ENCODE measurements at regions not wholly inside any gene's neighbourhood (a gene's known extent, or its start where the extent isn't known, plus 50 kb on each side); places are given as distances from the start of the nearest gene placed in this dataset.
"Not testable (repeated sequence)": the region's sequence is repeated elsewhere in the genome, so short reads cannot be mapped to it uniquely, and the experiment has no call there.

DNA sequence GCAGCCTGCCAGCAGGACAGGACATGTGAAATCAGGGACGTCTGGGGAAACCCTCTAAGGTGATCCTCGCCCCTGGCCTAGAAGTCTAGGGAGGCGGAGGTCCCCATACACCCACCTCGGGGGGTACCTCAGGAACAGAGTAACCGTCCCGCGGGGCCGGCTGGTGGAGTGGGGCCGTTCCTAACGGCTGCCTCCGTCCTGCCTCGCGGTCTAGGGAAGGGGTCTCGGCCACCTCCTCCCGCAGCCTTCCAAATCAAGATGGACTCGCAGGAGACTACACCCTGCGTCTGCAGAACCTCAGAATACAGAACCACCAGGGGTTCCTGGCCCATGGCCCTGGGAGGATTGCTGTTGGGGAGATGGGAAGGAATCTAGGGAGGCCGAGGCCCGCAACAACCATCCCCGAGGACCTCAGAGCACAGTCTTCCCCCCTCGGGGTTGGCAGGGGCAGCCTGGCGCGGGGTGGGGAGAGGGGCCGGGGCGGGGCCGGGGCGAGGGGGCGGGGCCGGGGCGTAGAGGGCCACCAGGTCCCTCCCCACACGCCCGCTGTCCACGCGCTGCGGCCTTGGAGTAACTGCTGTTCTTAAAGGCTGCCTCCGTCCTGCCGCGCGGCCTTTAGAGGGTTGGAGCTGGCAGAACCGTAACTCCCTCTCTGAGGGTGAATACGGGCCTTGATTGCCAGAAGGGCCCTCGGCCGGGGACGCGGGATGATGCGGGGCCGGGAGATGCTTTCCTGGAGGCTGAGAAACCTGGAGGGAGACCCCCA, 89.0 kb upstream of the MLN start:
- no peak for DNase-seq

DNA sequence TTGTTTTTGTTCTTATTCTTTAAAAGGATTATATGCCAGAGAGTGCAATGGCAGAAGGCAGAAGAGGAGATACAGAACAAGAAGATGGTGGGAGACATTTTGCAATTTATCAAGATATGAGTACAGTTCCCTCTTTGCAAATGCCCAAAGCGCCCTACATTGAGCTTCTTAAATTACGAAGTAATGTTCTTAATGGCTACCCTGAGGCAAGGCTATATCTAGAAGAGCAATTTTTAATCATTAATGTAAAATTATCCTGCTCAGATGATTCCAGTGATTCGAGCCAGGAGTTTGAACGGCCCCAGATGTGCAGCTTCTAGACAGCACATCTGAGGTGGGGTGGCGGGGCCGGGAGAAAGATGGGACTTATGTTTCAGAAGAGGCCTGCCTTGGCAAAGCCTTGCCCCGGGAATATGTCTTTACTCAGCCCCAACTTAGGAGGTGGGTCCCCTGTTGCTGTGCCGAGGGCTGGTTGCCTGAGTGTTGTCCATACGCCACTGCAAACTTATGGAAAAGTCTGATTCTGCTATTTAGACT, 84.9 kb upstream of the MLN start:
- DNase-seq = no peak

DNA sequence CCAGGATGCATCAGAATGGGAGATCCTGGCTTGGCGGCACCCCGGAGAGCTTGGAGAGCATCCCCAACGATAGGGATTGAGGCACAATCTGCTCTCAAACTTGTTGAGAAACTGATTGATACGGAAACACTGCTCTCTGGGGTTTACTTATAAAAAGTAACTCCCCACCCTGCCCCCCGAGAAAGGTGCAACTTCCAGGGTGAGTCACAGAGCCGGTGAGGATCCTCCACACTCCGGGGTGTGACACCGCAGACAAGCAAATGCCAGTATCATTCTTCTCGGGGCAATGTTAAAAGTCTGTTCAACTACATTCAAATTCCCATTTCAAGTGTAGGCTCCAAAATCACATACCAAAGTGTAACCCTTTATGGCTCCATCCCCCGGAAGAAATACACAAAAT, 84.4 kb upstream of the MLN start:
- no peak for DNase-seq

DNA sequence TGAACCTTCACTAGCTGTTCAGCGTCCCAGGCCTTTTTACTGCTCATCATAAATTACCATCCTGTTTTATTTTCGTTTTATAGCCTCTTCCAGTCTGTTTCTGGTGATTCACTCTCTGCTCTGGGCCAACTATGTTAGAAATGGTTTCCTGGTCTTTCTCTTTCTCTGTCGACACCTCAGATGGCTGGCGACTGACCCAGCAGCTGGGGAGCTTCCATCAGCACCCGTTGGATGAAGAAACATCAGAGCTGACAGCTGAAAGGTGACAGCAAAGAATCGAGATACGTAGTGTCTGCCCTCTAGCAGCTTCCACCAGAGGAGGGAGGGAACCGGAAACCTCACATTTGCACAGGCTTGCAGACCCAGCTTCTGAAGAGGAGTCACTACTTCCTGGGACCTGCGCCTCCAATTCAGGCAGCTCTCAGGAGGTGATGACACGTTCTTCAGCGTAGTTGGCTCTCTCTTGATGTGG, 82.9 kb upstream of the MLN start:
- DNase-seq = no peak

DNA sequence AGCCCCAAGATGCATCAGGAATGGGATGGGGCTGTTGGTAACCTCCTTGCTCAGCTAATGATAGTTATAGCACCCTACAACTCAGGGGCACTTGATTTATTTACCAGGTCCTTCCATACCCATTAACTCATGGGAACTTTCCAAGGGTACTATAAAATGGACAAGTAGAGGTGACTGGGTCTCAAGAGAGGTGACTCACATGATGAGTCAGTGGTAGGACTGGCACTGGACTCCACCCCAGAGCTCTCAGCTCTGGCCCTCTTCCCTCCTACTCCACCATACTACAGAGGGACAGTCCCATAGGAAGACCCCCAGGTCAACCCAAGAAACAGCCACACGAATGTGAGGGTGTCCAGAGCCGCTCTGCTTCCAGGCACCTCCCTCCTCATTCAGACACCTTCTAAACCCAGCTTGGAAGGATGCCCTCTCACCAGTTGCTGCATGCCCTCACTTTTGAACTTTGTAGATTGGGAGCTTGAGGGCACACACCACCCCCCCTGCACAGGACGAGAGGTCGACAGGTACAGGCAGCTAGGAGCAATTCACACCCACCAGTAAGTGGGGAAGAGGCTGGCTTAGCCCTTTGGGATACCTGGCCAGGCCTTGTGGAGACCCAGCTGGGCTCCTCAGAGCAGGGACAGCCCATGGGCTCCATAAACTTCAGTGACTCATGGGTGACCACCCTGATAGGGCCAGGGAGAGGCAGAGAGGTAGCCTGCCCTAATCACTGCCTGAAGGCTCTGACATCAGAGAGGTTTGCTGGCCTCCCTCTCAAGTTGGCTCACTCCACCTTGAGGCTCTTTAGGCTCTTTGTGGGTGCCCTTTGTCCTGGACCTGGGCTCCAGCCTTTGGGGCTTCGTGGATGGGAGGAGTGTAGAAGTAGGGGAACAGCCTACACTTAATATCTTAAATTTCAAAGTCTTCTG, 81.6 kb upstream of the MLN start:
- DNase-seq = no peak

DNA sequence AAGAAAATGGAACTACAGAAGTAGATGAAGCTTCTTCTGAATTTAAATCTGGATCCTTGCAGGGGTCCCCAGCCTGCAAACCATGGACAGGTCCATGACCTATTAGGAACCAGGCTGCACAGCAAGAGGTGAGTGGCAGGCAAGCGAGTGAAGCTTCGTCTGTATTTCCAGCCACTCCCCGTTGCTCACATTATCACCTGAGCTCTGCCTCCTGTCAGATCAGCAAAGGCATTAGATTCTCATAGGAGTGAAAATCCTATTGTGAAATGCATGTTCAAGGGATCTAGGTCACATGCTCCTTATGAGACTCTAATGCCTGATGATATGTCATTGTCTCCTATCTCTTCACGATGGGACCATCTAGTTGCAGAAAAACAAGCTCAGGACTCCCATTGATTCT, 79.8 kb upstream of the MLN start:
- not testable (repeated sequence) for DNase-seq

DNA sequence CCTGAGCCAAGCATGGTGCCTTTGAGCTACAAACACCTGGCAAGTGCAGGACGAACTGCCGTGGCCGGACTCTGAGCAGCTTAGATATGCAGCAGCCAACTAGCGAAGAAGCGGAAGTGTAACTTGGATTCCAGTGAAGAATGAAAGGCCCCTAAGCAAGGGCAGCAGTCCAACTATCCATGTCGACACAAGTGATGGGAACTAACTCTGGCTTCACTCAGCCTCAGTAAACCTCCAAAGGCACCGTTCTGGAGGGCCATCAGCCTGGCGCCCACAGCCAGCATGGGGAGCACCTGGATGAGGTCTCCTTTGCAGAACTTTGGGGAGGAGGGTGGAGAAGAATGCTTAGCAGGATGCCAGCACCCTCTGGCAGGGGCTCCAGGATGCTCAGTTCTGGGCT, 78.4 kb upstream of the MLN start:
- DNase-seq = no peak

DNA sequence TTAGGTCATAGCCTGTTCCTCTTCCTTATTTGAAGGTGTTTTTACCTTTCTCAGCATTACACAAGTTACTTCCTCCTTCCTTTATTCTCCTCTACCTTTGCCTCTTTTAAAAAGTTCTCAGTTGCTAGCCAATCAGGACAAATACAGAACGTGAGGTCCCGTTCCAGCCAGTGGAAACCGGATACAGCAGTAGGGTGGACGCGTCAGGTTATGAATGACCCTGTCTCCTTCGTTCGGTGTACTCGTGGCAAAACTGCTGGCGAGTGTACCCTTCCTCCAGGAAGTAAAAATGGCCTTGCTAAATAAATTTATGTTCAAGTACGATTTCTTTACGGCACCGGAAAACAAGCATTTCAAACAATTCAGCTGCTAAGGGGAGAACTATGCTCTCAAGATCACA, 77.0 kb upstream of the MLN start:
- DNase-seq = no peak

DNA sequence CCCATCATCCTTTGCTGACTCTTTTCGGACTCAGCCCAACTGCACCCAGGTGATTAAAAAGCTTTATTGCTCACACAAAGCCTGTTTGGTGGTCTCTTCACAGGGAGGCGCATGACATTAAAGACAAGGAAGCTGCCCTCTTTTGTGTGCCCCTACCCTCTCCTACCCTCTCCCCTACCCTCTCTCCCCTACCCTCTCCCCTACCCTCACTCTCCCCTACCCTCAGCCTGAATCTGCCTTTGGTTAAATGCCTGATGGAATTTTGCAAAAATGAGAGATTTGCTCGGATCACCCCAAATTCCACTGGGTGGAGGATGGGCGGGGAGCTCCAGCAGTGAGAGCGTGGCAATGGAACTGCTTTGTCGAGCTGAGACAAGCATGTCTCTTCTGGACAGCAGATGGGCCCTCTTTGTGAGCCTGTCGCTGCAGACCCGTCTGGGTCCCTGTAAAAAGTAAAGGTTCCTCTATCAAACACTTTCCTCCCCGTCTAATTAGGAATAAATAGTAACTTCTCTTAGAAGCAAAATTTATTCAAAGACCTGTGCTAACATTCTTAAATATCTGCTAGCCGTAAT, 76.4 kb upstream of the MLN start:
- DNase-seq = no peak

DNA sequence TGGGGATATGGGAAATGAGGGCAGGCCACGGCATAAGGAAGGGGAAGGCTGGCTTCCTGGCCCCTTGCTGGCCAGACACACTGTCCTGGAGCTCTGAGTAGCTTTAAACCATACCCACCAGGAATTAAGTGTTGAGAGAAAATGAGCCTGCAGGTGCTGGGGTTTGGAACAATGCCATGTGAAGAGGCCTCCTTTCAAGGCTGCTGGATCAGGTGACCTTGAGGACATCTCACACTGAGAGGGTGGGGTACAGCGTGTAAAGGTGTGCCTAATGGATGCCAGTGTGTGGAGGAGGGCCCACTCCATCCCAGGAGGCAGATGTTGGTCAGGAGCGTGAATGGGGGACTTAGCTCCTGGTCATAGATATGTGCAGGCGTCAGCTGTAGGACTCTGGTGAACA, 74.8 kb upstream of the MLN start:
- peak; percentile 94 for DNase-seq

DNA sequence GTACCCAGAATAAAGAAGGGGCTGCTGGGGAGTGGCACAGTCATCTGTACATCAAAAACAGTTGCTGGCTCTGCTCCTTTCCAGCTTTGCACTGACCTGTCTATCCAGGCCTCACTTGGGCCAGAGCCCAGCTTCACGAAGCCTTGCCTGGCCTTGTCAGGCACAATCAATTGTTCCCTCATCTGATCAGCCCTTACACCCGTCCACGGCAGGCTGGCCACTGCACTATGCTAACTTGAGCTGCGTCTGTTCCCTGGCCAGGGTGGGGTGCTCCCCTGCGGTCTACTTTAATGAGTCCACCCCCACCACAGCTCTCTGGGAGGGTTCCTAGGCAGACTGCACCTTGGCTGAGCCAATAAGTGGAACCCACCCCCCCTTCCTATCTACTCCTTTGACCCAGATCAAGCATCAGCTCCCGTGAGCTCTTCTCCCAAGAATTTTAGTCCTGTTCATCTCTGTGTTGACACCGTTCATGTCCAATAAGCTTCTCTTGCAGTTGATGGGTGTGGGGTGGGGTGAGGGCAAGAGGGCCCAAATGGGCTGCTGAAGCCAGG, 74.3 kb upstream of the MLN start:
- DNase-seq = peak; percentile 46

DNA sequence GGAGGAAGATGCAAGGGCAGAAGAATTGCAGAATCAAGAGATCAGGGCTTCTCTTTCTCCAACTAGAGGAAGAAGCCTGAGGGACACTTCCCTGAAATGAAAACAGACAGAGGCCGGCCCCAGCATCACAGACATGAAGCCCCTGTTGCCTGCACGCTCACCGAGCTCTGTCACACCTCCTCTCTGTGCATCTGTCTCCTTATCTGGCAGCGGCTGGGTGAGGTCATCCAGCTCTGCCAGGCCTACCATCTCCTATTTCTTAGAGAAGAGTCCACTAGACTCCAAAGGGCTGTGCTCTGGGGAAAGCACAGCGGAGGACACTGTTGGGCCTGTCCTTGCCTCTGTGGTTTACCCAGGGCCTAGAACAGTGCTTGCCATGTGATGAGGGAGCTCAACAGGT, 71.9 kb upstream of the MLN start:
- no peak for DNase-seq

DNA sequence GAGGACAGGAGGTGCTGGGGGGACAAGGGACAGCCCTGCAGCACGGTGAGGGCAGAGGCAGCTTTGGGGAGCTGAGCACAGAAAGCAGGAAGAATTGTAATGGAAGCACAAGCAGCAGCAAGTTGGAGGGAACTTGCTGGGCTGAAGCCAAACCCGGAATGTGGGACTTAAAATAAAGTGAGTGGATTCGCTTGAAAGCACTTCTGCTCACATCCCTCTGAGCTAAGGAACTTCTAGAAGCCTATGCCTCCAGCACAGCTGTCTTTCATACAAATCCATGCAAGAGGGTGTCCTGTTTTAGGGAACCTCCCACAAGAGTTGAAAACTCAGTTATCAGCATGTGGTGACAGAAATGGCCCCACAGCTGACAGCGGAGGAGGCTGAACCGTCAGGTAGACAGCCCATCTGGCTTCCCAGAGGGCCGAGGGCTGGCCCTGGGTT, 71.4 kb upstream of the MLN start:
- no peak for DNase-seq

DNA sequence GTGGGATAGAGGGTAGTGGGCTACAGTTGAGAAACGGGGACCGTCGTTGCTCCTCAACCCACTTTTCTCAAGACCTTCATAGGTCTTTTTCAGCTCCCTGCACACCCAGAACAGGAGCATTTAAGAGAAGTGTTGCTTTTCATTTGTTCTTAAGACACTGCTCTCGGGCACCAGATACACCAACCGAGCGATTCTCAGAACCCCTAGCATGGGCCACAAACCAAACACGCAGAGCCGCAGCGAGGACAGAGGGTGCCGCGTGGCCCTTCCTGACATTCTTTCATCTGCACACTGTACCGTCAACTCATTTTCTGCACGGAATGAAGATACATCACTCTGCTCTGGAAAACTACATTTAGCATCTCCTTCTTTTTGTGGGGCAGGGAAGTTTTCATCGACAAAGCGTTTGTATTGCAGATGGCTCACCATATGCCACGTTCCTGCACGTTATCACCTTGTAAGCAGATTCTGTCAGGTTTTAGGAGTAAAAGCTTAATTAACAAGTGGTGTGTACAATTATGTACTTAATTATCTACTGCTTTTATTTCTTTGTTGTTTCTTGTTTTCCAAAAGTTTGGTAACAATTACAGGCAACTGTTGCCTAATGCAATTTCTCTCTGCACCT, 70.4 kb upstream of the MLN start:
- DNase-seq = no peak

DNA sequence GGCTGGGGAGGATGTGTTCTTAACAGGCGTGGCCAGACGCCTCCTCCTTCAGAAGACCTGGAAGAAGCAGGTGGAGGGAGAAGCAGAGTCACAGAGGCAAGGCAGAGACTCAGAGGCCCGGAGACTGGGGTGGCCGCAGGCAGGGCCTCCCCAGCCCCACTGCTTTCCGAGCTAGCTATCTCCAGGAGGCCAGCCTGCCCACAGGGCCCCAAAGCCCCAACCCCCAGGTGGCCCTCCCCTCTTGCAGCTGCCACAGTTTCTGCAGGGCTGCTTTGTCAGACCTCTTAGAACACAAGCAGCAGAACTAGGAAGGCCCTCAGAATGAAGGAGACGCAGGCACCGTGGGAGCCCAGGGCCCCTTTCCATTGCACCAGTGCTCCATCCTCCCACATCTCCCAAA, 69.0 kb upstream of the MLN start:
- no peak for DNase-seq

DNA sequence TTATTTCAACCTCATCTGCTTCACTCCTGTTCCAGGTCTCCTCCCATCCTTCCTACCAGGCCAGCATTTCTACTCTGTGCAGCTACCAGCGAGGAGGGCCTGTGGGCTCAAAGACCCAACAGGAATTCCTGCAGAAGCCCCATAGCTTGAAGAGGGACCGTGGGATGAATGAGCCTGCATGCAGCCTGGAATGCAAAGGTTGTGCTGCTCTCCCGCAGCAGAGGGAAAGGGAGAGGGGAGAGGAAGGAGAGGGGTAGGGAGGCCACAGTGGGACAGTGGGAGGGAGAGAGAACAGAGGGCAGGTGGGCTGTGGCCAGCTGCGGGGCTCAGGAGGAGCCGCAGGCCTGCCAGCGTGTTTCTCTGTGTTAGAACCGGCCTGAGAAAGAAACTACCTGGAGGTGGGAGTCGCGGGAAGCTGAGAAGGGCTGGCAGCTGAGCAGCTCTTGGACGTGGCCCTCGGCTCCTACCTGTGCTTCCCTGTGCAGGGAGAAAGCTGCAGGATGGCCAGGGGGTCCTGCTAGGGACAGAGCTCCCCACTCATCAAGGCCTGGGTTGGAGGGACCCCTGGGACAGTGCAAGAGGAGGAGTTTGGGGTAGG, 66.1 kb upstream of the MLN start:
- no peak for DNase-seq

DNA sequence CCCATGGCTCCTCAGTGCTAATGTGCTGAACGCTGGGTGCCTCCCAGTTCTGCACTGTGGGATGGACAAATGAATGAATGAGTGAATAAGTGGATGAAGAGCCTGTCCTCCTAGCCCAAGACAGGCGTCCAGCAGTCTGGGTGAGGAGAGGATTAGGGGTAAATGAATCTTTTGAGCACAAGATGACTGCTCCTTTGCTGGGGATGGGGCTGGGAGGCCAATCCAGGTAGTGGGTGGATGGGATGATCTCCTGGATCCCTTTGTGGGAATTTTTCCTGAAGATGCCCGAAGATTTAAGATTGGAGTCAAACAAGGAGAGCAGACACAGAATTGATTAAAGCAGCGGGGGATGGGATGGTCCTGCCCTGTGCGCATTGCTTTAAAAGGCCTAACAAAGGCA, 65.3 kb upstream of the MLN start:
- DNase-seq = no peak

DNA sequence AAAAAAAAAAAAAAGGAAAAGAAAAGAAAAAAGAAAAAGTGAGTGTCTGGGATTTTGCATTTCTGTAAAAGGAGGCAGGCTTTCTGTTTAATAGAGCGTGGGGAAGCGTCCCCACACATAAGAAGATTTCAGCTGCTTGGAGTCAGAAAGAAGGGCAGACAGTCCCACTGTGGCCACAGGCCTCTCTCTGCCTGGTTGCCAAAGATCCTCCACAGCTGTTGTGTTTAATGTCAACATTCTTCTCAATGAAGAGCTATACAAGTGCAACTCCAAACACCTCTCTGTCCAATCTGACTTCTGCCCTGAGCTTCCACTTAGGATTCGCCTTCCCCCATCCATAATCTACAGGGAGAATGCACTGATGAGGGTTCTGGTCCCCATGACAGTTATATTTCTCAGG, 64.3 kb upstream of the MLN start:
- DNase-seq = no peak

DNA sequence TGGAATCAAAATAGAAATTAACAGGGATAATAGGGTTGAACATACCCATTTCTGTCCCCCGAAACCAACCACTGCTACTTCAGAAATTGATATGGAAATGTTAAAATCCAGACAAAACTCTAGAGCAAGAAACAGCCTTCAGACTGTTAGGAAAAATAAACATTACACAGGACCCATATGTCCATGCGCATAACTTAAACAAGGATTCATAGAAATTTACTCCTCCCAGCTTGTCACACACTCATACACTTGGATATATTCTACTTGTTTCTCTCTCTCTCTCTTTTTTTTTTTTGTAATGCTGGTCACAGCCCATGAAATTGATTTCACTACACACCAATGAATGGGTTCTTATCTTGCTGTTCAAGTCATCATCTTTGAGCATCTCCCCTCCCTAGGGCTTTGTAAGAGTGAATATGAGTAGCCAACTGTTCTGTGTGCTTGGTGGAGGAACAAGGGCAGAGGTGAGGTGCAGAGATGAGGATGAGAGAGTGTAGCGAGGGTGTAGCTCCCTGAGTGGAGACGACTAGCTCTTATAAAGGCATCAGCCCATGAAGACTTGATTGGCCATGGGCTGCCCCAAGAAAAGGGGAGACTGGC, 61.8 kb upstream of the MLN start:
- no peak for DNase-seq

DNA sequence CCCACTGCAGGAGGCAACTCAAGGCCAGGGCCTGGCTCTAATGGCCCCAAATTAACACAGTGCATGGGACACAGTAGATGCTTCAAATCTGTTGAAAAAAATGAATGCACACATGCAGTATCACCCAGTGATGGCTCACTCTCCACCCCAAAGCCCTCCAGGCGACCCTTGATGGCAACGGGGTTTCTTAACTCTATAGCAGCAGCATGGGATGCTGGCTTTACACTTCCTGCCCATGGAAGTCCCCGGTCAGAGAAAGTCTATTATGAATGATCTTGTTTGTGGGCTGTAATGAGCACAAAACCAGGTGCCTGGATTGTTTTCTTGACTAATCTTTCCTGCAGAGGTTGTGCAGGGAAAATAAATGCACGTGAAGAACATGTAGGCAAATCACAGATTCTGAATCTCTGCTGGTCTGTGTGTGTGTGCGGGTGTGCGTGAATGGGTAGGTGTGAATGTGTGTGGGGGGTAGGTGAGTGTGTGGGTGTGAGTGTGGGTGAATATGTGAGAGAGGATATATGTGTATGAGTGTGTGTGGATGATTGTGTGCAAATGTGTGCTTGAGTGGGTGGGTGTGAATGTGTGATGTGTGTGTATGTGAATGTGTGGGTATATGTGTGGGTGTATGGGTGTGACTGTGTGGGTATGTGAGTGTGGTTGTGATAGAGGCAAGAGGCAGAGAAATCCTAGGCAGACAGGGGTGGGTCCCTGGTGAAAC, 60.1 kb upstream of the MLN start:
- no peak for DNase-seq

DNA sequence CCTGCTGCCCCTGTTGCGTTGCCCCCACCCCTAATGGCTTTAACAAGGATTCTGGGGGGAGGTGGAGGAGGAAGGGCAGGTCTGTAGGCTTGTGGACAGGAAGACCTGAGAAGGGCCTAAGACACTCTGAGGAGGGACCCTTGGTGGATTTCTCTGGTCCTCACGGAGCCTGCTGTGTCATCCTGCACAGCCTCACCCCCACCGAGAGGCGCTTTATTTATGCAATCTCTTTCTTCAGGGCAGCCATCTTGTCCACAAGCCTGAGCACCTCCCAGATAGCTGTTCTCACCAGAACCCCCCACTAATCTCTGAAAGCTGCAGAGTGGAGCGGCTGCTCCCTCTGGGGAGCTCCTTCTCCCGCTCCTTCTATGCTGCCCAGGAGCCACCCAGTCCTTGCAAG, 59.3 kb upstream of the MLN start:
- DNase-seq = no peak
